HCT116 (cell line): ENCODE measurements at regions not wholly inside any gene's neighbourhood (a gene's known extent, or its start where the extent isn't known, plus 50 kb on each side); places are given as distances from the start of the nearest gene placed in this dataset.
A peak's percentile ranks its signal among the peaks of the same experiment; 100 is the strongest.

Experiments used
- ATAC-seq: fragments of 200-7000 bp; cut with Tn5 transposase; 2 replicates; pipeline ENCODE4 v1.9.1; 2020; ENCODE audit warnings: mild to moderate bottlenecking, moderate library complexity
- BruUV-seq: library from RNA; stranded (reverse); fragments of 400-500 nt; replicated peaks from 2 replicates; lab custom pipeline; 2021; lab: Mats Ljungman, UMichigan
- CTCF ChIA-PET: fragments of 300-600 bp; sonication (Branson Sonifier 250); formaldehyde crosslinking; loops from one replicate; lab custom pipeline; 2021; ENCODE audit warnings: antibody characterized with exemption; lab: Charles Lee
- POLR2A ChIA-PET: fragments of 300-600, 350-600 bp; sonication (Branson Sonifier 250); formaldehyde crosslinking; loops from one replicate; lab custom pipeline; 2021; ENCODE audit warnings: antibody characterized with exemption; lab: Charles Lee
- RAD21 ChIA-PET, 2 experiments: fragments of 300-600 bp; sonication (Branson Sonifier 250); formaldehyde crosslinking; loops; one replicate each; lab custom pipeline; 2023; ENCODE audit warnings: low total read pairs in 2 of 2; ENCODE audit not compliant: uncharacterized antibody in 2 of 2, unreplicated experiment in 2 of 2, low non-redundant PET in 1 of 2; lab: Charles Lee
- DNase-seq: peaks from one replicate; pipeline ENCODE4 v3.0.0-alpha.2; 2010; ENCODE audit warnings: low read depth, low spot score
- H2AFZ ChIP-seq: fragments of 200-600 bp; shearing (Covaris generic), sonication (generic); 2 replicates; pipeline ENCODE4 v1.6.1; 2017; ENCODE audit warnings: low read depth, mixed run types, mixed read lengths, antibody characterized with exemption, low read length; ENCODE audit not compliant: poor library complexity, severe bottlenecking
- H3K27ac ChIP-seq: 2 replicates; pipeline ENCODE4 v1.5.1; 2012; ENCODE audit warnings: low read depth, low read length
- H3K27me3 ChIP-seq: fragments of 200-600 bp; sonication (generic); 2 replicates; pipeline ENCODE4 v1.6.1; 2016; ENCODE audit warnings: mixed run types, low read length, mixed read lengths; ENCODE audit not compliant: insufficient read depth
- H3K36me3 ChIP-seq, 2 experiments: fragments of 200-500 bp in 1 of 2; fragments of 200-600 bp in 1 of 2; sonication (Bioruptor generic) in 1 of 2; sonication (generic) in 1 of 2; 2 replicates each; pipeline versions ENCODE4 v1.5.1 to v1.6.1; 2014 to 2016; ENCODE audit warnings: low read length in 2 of 2, inconsistent platforms in 1 of 2, mixed read lengths in 1 of 2, mixed run types in 1 of 2; ENCODE audit not compliant: insufficient read depth in 2 of 2, control insufficient read depth in 1 of 2
- H3K4me1 ChIP-seq, 2 experiments: fragments of 200-600 bp in 1 of 2; sonication (generic) in 1 of 2; 2 replicates each; pipeline versions ENCODE4 v1.5.1 to v1.6.1; 2012 to 2017; ENCODE audit warnings: low read length in 2 of 2, inconsistent platforms in 1 of 2, mild to moderate bottlenecking in 1 of 2, mixed read lengths in 1 of 2, mixed run types in 1 of 2, moderate library complexity in 1 of 2; ENCODE audit not compliant: insufficient read depth in 2 of 2, control insufficient read depth in 1 of 2
- H3K4me2 ChIP-seq: fragments of 200-600 bp; sonication (generic); 2 replicates; pipeline ENCODE4 v1.6.1; 2017; ENCODE audit warnings: mixed run types, low read length, mixed read lengths
- H3K4me3 ChIP-seq, 2 experiments: fragments of 200-600 bp in 1 of 2; sonication (generic) in 1 of 2; replicated peaks in 1 of 2; 2 replicates each; pipeline ENCODE4 v1.5.1; 2011 to 2016; ENCODE audit warnings: low read length in 2 of 2, control low read depth in 1 of 2, low read depth in 1 of 2, mild to moderate bottlenecking in 1 of 2, mixed read lengths in 1 of 2, mixed run types in 1 of 2
- H3K79me2 ChIP-seq: fragments of 200-600 bp; sonication (generic); 2 replicates; pipeline ENCODE4 v1.6.1; 2017; ENCODE audit warnings: mild to moderate bottlenecking, mixed run types, low read length, moderate library complexity, mixed read lengths; ENCODE audit not compliant: insufficient read depth
- H3K9ac ChIP-seq: fragments of 200-600 bp; sonication (generic); 2 replicates; pipeline ENCODE4 v1.6.1; 2016; ENCODE audit warnings: low read length, mixed read lengths
- H3K9me2 ChIP-seq: fragments of 200-600 bp; sonication (generic), shearing (Covaris generic); 2 replicates; pipeline ENCODE4 v1.6.1; 2017; ENCODE audit warnings: mixed run types, mild to moderate bottlenecking, moderate library complexity; ENCODE audit not compliant: insufficient read depth
- H3K9me3 ChIP-seq, 2 experiments: fragments of 200-500 bp in 1 of 2; fragments of 200-600 bp in 1 of 2; sonication (Bioruptor generic) in 1 of 2; sonication (generic) in 1 of 2; 2 replicates each; pipeline ENCODE4 v1.6.1; 2014 to 2017; ENCODE audit warnings: low read length in 2 of 2, mixed read lengths in 2 of 2, inconsistent platforms in 1 of 2, low read depth in 1 of 2, mild to moderate bottlenecking in 1 of 2, mixed run types in 1 of 2, moderate library complexity in 1 of 2; ENCODE audit not compliant: control insufficient read depth in 1 of 2, insufficient read depth in 1 of 2
- H4K20me1 ChIP-seq: fragments of 200-600 bp; sonication (generic), shearing (Covaris generic); 2 replicates; pipeline ENCODE4 v1.6.1; 2017; ENCODE audit warnings: mixed run types, mild to moderate bottlenecking, moderate library complexity; ENCODE audit not compliant: insufficient read depth
- CBX3 ChIP-seq: IDR thresholded peaks from 2 replicates; pipeline ENCODE4 v1.6.1; 2012; ENCODE audit warnings: low read depth
- CEBPB ChIP-seq: IDR thresholded peaks from 2 replicates; pipeline ENCODE4 v1.6.1; 2012; ENCODE audit warnings: low read depth
- EZH2 ChIP-seq: fragments of 200-600 bp; sonication (generic); IDR thresholded peaks from 2 replicates; pipeline ENCODE4 v1.6.1; 2017; ENCODE audit warnings: antibody characterized with exemption, mixed run types
- EZH2phosphoT487 ChIP-seq: fragments of 200-600 bp; IDR thresholded peaks from 2 replicates; pipeline ENCODE4 v1.6.1; 2018; ENCODE audit warnings: antibody characterized with exemption, borderline replicate concordance
- JUND ChIP-seq: IDR thresholded peaks from 2 replicates; pipeline ENCODE4 v1.6.1; 2012
- MAX ChIP-seq: IDR thresholded peaks from 2 replicates; pipeline ENCODE4 v1.6.1; 2012
- POLR2A ChIP-seq: IDR thresholded peaks from 2 replicates; pipeline ENCODE4 v1.7.0; 2011; ENCODE audit warnings: borderline replicate concordance; ENCODE audit not compliant: insufficient read depth, insufficient read length; ENCODE audit errors: extremely low read depth
- RAD21 ChIP-seq: IDR thresholded peaks from 2 replicates; pipeline ENCODE4 v1.6.1; 2012; ENCODE audit warnings: low read depth, mild to moderate bottlenecking
- SIN3A ChIP-seq: IDR thresholded peaks from 2 replicates; pipeline ENCODE4 v1.6.1; 2012; ENCODE audit warnings: low read depth
- SP1 ChIP-seq: IDR thresholded peaks from 2 replicates; pipeline ENCODE4 v1.6.1; 2012; ENCODE audit warnings: low read depth
- TCF7L2 ChIP-seq: IDR thresholded peaks from 2 replicates; pipeline ENCODE4 v1.7.0; 2011; ENCODE audit warnings: borderline replicate concordance, inconsistent platforms; ENCODE audit not compliant: insufficient read depth, insufficient read length; ENCODE audit errors: extremely low read depth
- YY1 ChIP-seq: IDR thresholded peaks from 2 replicates; pipeline ENCODE4 v1.6.1; 2011; ENCODE audit warnings: low read length, low read depth, moderate library complexity, mild to moderate bottlenecking; ENCODE audit not compliant: insufficient replicate concordance; ENCODE audit errors: extremely low read depth
- ZFX ChIP-seq: fragments of 450-650 bp; IDR thresholded peaks from 2 replicates; pipeline ENCODE4 v1.6.1; 2017
- intact Hi-C: fragments of 100-400 bp; cut with micrococcal nuclease; formaldehyde crosslinking; loops from 2 replicates; pipeline ENCODE4 v1.10.0; 2022
- TF ChIP-seq, protein P1 (sequence below): IDR thresholded peaks from 2 replicates; pipeline ENCODE4 v1.6.1; 2012
- TF ChIP-seq, protein P2 (sequence below): IDR thresholded peaks from 2 replicates; pipeline ENCODE4 v1.6.1; 2012; ENCODE audit warnings: low read depth

GRCh38 chr3:194871864-194872668 is 186.4 kb downstream of the FAM43A start:
- TF ChIP-seq SIN3A: no peak; the same call in 1 of the 2 replicates
- TF ChIP-seq SP1: 0 out of 2 replicates have a peak, but pooled peaks have one; percentile 10
- 0 out of 2 replicates have a peak, but pooled peaks have one; percentile 27 for TF ChIP-seq ZFX
- no peaks in the 10 kb centered on the region for H3K9me2 ChIP-seq
- peak overlapping the region; percentile 84 for H2AFZ ChIP-seq
- DNase-seq (peak; percentile 10), ATAC-seq (peak; percentile 43)
- ChIA-PET POLR2A (interaction anchor here (0.7 to 1.0 kb wide), 2 partner anchors 8 to 186 kb away, joined by 3 read pairs; partner anchors contain the start of gene FAM43A), CTCF (interaction anchor here (1.0 kb wide), 1 partner anchor 189 kb away, joined by 3 read pairs; no protein-coding TSS in a partner anchor), RAD21 (interaction anchor here (1.4 to 1.5 kb wide), 2 partner anchors 189 to 190 kb away, joined by 5 read pairs; no protein-coding TSS in a partner anchor)
- no peaks in the 10 kb centered on the region for H3K9me3 ChIP-seq
- H3K9ac ChIP-seq: peak overlapping the region; percentile 46
- peak overlapping the region; percentile 13 to 42; a peak in 3 of 4 replicates for H3K4me3 ChIP-seq
- H3K27me3 ChIP-seq: no peaks in the 10 kb centered on the region
- peak overlapping the region; percentile 82 for H3K4me2 ChIP-seq
- peaks cover 37 to 41% of the 10 kb centered on the region in 2 experiments for H3K4me1 ChIP-seq
- no peaks in the 10 kb centered on the region for H3K79me2 ChIP-seq
- peak overlapping the region; percentile 36 for H3K27ac ChIP-seq
- BruUV-seq: no TSS peak
- H3K36me3 ChIP-seq: no peaks in the 10 kb centered on the region
- intact Hi-C loops: loop anchor here (5.0 to 10.0 kb wide), 2 partner anchors 190 to 233 kb away; no protein-coding TSS in a partner anchor
- H4K20me1 ChIP-seq: no peaks in the 10 kb centered on the region

- Histone ChIP-seq H3K9ac (peak overlapping the region; percentile 46), H4K20me1 (no peaks in the 10 kb centered on the region), H3K27ac (peak overlapping the region; percentile 36), H3K27me3 (no peaks in the 10 kb centered on the region), H3K4me2 (peak overlapping the region; percentile 82), H2AFZ (peak overlapping the region; percentile 79), H3K79me2 (no peaks in the 10 kb centered on the region), H3K4me3 (peak overlapping the region in 1 of 2 experiments; percentile 42; a peak in 1 of 4 replicates), H3K4me1 (peaks cover 37 to 41% of the 10 kb centered on the region in 2 experiments), H3K9me3 (no peaks in the 10 kb centered on the region), H3K9me2 (no peaks in the 10 kb centered on the region), H3K36me3 (no peaks in the 10 kb centered on the region)
- ChIA-PET RAD21 (no interaction called here), CTCF (interaction anchor here (1.0 kb wide), 1 partner anchor 190 kb away, joined by 3 read pairs; no protein-coding TSS in a partner anchor), POLR2A (interaction anchor here (1.0 kb wide), 1 partner anchor 187 kb away, joined by 3 read pairs; the partner anchor contains the start of gene FAM43A)
- intact Hi-C loops: loop anchor here (5.0 to 10.0 kb wide), 2 partner anchors 190 to 232 kb away; no protein-coding TSS in a partner anchor
- peak; percentile 18; the same call in 1 of the 2 replicates for ATAC-seq
- peak; percentile 10 for DNase-seq
- BruUV-seq: no TSS peak
- TF ChIP-seq SIN3A: no peak
- no peak for TF ChIP-seq EZH2
- peak; percentile 33 for TF ChIP-seq SP1
- TF ChIP-seq MAX: 0 out of 2 replicates have a peak, but pooled peaks have one; percentile 22
- TF ChIP-seq RAD21: no peak
- no peak for TF ChIP-seq TCF7L2
- TF ChIP-seq EZH2phosphoT487: no peak
- TF ChIP-seq YY1: peak; percentile 46
- no peak for TF ChIP-seq JUND
- TF ChIP-seq, protein P1, sequence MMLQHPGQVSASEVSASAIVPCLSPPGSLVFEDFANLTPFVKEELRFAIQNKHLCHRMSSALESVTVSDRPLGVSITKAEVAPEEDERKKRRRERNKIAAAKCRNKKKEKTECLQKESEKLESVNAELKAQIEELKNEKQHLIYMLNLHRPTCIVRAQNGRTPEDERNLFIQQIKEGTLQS: no peak
- TF ChIP-seq CEBPB: no peak
- TF ChIP-seq CBX3: no peak
- TF ChIP-seq POLR2A: no peak
- TF ChIP-seq, protein P2, sequence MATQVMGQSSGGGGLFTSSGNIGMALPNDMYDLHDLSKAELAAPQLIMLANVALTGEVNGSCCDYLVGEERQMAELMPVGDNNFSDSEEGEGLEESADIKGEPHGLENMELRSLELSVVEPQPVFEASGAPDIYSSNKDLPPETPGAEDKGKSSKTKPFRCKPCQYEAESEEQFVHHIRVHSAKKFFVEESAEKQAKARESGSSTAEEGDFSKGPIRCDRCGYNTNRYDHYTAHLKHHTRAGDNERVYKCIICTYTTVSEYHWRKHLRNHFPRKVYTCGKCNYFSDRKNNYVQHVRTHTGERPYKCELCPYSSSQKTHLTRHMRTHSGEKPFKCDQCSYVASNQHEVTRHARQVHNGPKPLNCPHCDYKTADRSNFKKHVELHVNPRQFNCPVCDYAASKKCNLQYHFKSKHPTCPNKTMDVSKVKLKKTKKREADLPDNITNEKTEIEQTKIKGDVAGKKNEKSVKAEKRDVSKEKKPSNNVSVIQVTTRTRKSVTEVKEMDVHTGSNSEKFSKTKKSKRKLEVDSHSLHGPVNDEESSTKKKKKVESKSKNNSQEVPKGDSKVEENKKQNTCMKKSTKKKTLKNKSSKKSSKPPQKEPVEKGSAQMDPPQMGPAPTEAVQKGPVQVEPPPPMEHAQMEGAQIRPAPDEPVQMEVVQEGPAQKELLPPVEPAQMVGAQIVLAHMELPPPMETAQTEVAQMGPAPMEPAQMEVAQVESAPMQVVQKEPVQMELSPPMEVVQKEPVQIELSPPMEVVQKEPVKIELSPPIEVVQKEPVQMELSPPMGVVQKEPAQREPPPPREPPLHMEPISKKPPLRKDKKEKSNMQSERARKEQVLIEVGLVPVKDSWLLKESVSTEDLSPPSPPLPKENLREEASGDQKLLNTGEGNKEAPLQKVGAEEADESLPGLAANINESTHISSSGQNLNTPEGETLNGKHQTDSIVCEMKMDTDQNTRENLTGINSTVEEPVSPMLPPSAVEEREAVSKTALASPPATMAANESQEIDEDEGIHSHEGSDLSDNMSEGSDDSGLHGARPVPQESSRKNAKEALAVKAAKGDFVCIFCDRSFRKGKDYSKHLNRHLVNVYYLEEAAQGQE: no peak
These were observed 186.9 kb downstream of the FAM43A start for GRCh38 chr3:194872669-194872977.
